Liver (tissue), 7 donors: ENCODE measurements at regions not wholly inside any gene's neighbourhood (a gene's known extent, or its start where the extent isn't known, plus 50 kb on each side); places are given as distances from the start of the nearest gene placed in this dataset.

ENCODE experiments used
- DNase-seq: peaks from one replicate; pipeline ENCODE4 v3.0.0-alpha.2; 2017; ENCODE audit warnings: low spot score
- H3K27ac ChIP-seq, 2 donors: one replicate each; pipeline ENCODE4 v1.7.0; 2013; ENCODE audit warnings: inconsistent platforms in 2 of 2, low read length in 2 of 2, control low read depth in 1 of 2, low read depth in 1 of 2, mild to moderate bottlenecking in 1 of 2
- H3K27me3 ChIP-seq, 4 donors: one replicate each; pipeline versions ENCODE4 v1.6.1 to v1.7.0; 2013; ENCODE audit warnings: low read length in 3 of 4, inconsistent platforms in 1 of 4, mild to moderate bottlenecking in 1 of 4, moderate library complexity in 1 of 4; ENCODE audit not compliant: control insufficient read depth in 4 of 4, insufficient read depth in 4 of 4
- H3K36me3 ChIP-seq, 4 donors: one replicate each; pipeline versions ENCODE4 v1.6.1 to v1.7.0; 2013; ENCODE audit warnings: low read length in 3 of 4, mild to moderate bottlenecking in 3 of 4, low read depth in 1 of 4, moderate library complexity in 1 of 4; ENCODE audit not compliant: control insufficient read depth in 4 of 4, insufficient read depth in 3 of 4
- H3K4me1 ChIP-seq, 4 donors: one replicate each; pipeline versions ENCODE4 v1.6.1 to v1.7.0; 2013; ENCODE audit warnings: low read length in 3 of 4, mild to moderate bottlenecking in 3 of 4, moderate library complexity in 1 of 4; ENCODE audit not compliant: control insufficient read depth in 4 of 4, insufficient read depth in 4 of 4
- H3K4me3 ChIP-seq, 3 donors: one replicate each; pipeline versions ENCODE4 v1.6.1 to v1.7.0; 2013; ENCODE audit warnings: low read length in 3 of 3, control low read depth in 1 of 3, low read depth in 1 of 3, mild to moderate bottlenecking in 1 of 3
- H3K9ac ChIP-seq, 2 donors: one replicate each; pipeline ENCODE4 v1.7.0; 2013; ENCODE audit warnings: low read length in 2 of 2, mild to moderate bottlenecking in 2 of 2, moderate library complexity in 2 of 2, control low read depth in 1 of 2, low read depth in 1 of 2
- H3K9me3 ChIP-seq, 4 donors: one replicate each; pipeline versions ENCODE4 v1.6.1 to v1.7.0; 2013; ENCODE audit warnings: low read length in 3 of 4; ENCODE audit not compliant: control insufficient read depth in 4 of 4
- EGR1 ChIP-seq, 2 donors: IDR thresholded peaks; 2 replicates each; pipeline ENCODE4 v1.6.1; 2016 to 2018; ENCODE audit warnings: antibody characterized with exemption in 2 of 2, low read depth in 2 of 2
- FOXA1 ChIP-seq: IDR thresholded peaks from 2 replicates; pipeline ENCODE4 v1.6.1; 2016; ENCODE audit warnings: antibody characterized with exemption
- FOXA2 ChIP-seq: IDR thresholded peaks from 2 replicates; pipeline ENCODE4 v1.6.1; 2016; ENCODE audit warnings: antibody characterized with exemption
- GABPA ChIP-seq, 2 donors: IDR thresholded peaks in 1 of 2; conservative IDR thresholded peaks in 1 of 2; 2 replicates each; pipeline ENCODE4 v1.6.1; 2016; ENCODE audit warnings: antibody characterized with exemption in 2 of 2, mild to moderate bottlenecking in 1 of 2, moderate library complexity in 1 of 2
- HNF4A ChIP-seq, 2 donors: conservative IDR thresholded peaks; 2 replicates each; pipeline ENCODE4 v1.6.1; 2016; ENCODE audit warnings: antibody characterized with exemption in 2 of 2, mild to moderate bottlenecking in 2 of 2
- HNF4G ChIP-seq: IDR thresholded peaks from 2 replicates; pipeline ENCODE4 v1.6.1; 2016; ENCODE audit warnings: antibody characterized with exemption
- JUND ChIP-seq, 2 donors: IDR thresholded peaks; 2 replicates each; pipeline ENCODE4 v1.6.1; 2016; ENCODE audit warnings: antibody characterized with exemption in 2 of 2
- NR2F2 ChIP-seq: IDR thresholded peaks from 2 replicates; pipeline ENCODE4 v1.6.1; 2016; ENCODE audit warnings: antibody characterized with exemption
- RAD21 ChIP-seq, 2 donors: IDR thresholded peaks; 2 replicates each; pipeline ENCODE4 v1.6.1; 2016; ENCODE audit warnings: antibody characterized with exemption in 2 of 2, mild to moderate bottlenecking in 2 of 2
- RXRA ChIP-seq, 2 donors: IDR thresholded peaks; 2 replicates each; pipeline ENCODE4 v1.6.1; 2017 to 2018; ENCODE audit warnings: antibody characterized with exemption in 2 of 2, mild to moderate bottlenecking in 1 of 2
- SP1 ChIP-seq: IDR thresholded peaks from 2 replicates; pipeline ENCODE4 v1.6.1; 2018; ENCODE audit warnings: antibody characterized with exemption, mild to moderate bottlenecking
- TAF1 ChIP-seq: conservative IDR thresholded peaks from 2 replicates; pipeline ENCODE4 v1.6.1; 2016; ENCODE audit warnings: antibody characterized with exemption, mild to moderate bottlenecking
- YY1 ChIP-seq: IDR thresholded peaks from 2 replicates; pipeline ENCODE4 v1.6.1; 2016; ENCODE audit warnings: antibody characterized with exemption, mild to moderate bottlenecking
- TF ChIP-seq, protein P1 (sequence below): fragments of 150-350 bp; IDR thresholded peaks from 2 replicates; pipeline ENCODE4 v1.5.1; 2017; ENCODE audit warnings: improper control_type of control experiment, low read depth, low read length; ENCODE audit not compliant: missing input control
- TF ChIP-seq, protein P2 (sequence below): IDR thresholded peaks from 2 replicates; pipeline ENCODE4 v1.6.1; 2016; ENCODE audit warnings: antibody characterized with exemption, mild to moderate bottlenecking
- TF ChIP-seq, protein P3 (sequence below): IDR thresholded peaks from 2 replicates; pipeline ENCODE4 v1.6.1; 2016; ENCODE audit warnings: antibody characterized with exemption
- TF ChIP-seq, protein P4 (sequence below): IDR thresholded peaks from 2 replicates; pipeline ENCODE4 v1.6.1; 2016; ENCODE audit warnings: antibody characterized with exemption
- TF ChIP-seq, protein P5 (sequence below): IDR thresholded peaks from 2 replicates; pipeline ENCODE4 v1.6.1; 2016; ENCODE audit warnings: antibody characterized with exemption
- donor health status: healthy.
- donor health status: healthy.
- donor health status: healthy.
- donor health status: healthy.

DNA sequence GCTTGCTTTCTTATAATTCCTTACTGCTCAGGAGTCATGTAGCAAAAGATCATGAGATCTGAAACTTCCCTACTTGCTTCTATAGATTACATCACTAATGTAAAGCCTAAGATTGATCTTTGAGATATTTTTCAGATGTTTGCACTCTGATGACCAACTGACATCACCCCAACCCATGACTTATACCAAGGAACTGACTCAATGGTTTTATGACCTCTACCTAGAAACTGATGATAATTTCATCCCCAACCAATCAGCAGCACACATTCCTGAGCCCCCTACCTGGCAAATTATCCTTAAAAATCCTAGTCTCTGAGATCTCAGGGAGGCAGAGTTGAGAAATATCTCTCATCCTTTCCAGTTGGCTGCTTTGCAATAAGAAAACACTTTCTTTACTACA, 122.3 kb upstream of the CAMK1G start:
- no peaks in the 10 kb centered on the region for H3K4me1 ChIP-seq
- H3K4me3 ChIP-seq = no peak overlapping the region
- H3K9me3 ChIP-seq = peaks cover 0 to 11% (median 1%) of the 10 kb centered on the region in 4 donors
- peaks cover 0 to 4% (median 0%) of the 10 kb centered on the region in 4 donors for H3K27me3 ChIP-seq
- H3K9ac ChIP-seq = no peak overlapping the region
- TF ChIP-seq, protein P1, sequence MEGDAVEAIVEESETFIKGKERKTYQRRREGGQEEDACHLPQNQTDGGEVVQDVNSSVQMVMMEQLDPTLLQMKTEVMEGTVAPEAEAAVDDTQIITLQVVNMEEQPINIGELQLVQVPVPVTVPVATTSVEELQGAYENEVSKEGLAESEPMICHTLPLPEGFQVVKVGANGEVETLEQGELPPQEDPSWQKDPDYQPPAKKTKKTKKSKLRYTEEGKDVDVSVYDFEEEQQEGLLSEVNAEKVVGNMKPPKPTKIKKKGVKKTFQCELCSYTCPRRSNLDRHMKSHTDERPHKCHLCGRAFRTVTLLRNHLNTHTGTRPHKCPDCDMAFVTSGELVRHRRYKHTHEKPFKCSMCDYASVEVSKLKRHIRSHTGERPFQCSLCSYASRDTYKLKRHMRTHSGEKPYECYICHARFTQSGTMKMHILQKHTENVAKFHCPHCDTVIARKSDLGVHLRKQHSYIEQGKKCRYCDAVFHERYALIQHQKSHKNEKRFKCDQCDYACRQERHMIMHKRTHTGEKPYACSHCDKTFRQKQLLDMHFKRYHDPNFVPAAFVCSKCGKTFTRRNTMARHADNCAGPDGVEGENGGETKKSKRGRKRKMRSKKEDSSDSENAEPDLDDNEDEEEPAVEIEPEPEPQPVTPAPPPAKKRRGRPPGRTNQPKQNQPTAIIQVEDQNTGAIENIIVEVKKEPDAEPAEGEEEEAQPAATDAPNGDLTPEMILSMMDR = no peak
- TF ChIP-seq EGR1 (IDR thresholded peaks at IDR 0.05; ENCODE audit: low read depth in 2 of 2) (no peak), YY1 (no peak), HNF4A (conservative IDR thresholded peaks at IDR 0.05) (no peak), HNF4G (no peak), FOXA2 (no peak), GABPA (IDR thresholded peaks at IDR 0.05 in 1 of 2, conservative IDR thresholded peaks at IDR 0.05 in 1 of 2) (no peak), SP1 (no peak), NR2F2 (no peak), JUND (IDR thresholded peaks at IDR 0.05) (no peak), RXRA (IDR thresholded peaks at IDR 0.05) (no peak), RAD21 (IDR thresholded peaks at IDR 0.05) (no peak), TAF1 (no peak), FOXA1 (no peak)
- TF ChIP-seq, protein P2, sequence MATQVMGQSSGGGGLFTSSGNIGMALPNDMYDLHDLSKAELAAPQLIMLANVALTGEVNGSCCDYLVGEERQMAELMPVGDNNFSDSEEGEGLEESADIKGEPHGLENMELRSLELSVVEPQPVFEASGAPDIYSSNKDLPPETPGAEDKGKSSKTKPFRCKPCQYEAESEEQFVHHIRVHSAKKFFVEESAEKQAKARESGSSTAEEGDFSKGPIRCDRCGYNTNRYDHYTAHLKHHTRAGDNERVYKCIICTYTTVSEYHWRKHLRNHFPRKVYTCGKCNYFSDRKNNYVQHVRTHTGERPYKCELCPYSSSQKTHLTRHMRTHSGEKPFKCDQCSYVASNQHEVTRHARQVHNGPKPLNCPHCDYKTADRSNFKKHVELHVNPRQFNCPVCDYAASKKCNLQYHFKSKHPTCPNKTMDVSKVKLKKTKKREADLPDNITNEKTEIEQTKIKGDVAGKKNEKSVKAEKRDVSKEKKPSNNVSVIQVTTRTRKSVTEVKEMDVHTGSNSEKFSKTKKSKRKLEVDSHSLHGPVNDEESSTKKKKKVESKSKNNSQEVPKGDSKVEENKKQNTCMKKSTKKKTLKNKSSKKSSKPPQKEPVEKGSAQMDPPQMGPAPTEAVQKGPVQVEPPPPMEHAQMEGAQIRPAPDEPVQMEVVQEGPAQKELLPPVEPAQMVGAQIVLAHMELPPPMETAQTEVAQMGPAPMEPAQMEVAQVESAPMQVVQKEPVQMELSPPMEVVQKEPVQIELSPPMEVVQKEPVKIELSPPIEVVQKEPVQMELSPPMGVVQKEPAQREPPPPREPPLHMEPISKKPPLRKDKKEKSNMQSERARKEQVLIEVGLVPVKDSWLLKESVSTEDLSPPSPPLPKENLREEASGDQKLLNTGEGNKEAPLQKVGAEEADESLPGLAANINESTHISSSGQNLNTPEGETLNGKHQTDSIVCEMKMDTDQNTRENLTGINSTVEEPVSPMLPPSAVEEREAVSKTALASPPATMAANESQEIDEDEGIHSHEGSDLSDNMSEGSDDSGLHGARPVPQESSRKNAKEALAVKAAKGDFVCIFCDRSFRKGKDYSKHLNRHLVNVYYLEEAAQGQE = no peak
- TF ChIP-seq, protein P3, sequence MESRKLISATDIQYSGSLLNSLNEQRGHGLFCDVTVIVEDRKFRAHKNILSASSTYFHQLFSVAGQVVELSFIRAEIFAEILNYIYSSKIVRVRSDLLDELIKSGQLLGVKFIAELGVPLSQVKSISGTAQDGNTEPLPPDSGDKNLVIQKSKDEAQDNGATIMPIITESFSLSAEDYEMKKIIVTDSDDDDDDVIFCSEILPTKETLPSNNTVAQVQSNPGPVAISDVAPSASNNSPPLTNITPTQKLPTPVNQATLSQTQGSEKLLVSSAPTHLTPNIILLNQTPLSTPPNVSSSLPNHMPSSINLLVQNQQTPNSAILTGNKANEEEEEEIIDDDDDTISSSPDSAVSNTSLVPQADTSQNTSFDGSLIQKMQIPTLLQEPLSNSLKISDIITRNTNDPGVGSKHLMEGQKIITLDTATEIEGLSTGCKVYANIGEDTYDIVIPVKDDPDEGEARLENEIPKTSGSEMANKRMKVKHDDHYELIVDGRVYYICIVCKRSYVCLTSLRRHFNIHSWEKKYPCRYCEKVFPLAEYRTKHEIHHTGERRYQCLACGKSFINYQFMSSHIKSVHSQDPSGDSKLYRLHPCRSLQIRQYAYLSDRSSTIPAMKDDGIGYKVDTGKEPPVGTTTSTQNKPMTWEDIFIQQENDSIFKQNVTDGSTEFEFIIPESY = no peak
- TF ChIP-seq, protein P4, sequence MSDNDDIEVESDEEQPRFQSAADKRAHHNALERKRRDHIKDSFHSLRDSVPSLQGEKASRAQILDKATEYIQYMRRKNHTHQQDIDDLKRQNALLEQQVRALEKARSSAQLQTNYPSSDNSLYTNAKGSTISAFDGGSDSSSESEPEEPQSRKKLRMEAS = no peak
- TF ChIP-seq, protein P5, sequence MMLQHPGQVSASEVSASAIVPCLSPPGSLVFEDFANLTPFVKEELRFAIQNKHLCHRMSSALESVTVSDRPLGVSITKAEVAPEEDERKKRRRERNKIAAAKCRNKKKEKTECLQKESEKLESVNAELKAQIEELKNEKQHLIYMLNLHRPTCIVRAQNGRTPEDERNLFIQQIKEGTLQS = no peak
- no peak for DNase-seq
- no peaks in the 10 kb centered on the region for H3K36me3 ChIP-seq
- no peak overlapping the region for H3K27ac ChIP-seq
